GM12875 (cell line): ENCODE measurements at regions not wholly inside any gene's neighbourhood (a gene's known extent, or its start where the extent isn't known, plus 50 kb on each side); places are given as distances from the start of the nearest gene placed in this dataset.

Experiments used
- H3K4me3 ChIP-seq: one replicate; pipeline ENCODE4 v1.5.1; 2011; ENCODE audit warnings: low read depth, low read length, control low read depth
- CTCF ChIP-seq: IDR thresholded peaks from 2 replicates; pipeline ENCODE4 v1.5.1; 2011; ENCODE audit warnings: low read depth, mild to moderate bottlenecking, control low read depth, inconsistent platforms, low read length, moderate library complexity, borderline replicate concordance; ENCODE audit not compliant: insufficient read depth

DNA sequence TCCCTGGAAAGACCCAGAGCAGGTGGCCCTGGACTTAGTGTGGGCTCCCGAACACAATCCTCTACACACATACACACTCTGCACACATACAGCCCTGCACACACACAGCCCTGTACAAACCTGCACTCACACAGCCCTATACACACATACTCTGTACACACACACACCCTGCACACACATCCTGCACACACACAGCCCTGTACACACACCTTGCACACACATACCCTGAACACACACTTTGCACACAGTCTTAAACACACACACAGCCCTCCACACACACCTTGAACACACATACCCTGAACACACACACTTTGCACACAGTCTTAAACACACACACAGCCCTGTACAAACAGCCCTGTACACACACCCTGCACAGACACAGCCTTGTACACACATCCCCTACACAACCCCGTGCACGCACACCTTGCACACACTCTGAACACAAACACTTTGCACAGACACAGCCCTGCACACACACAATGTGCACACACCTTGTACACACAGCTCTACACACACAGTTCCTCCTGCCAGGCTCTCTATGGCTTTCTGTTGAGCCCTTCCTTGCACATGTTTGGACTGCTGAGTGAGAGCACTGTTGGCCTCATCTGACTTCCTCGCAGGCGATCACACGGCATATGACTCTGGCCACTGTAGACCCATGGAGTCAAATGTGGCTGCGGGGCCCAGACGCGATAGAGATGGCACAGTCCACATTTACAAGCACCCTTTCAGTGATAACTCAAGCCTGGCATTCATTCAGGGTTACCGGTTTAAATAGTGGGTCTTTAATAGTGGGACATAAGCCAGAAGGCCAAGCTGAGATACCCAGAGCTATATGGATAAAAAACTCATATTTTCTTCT lies 245.7 kb upstream of the IRX1 start:
- TF ChIP-seq CTCF: no peak
- H3K4me3 ChIP-seq: no peak overlapping the region

GRCh38 chr5:3348576-3349535 lies 246.8 kb upstream of the IRX1 start:
- no peak for TF ChIP-seq CTCF
- H3K4me3 ChIP-seq: no peak overlapping the region

DNA sequence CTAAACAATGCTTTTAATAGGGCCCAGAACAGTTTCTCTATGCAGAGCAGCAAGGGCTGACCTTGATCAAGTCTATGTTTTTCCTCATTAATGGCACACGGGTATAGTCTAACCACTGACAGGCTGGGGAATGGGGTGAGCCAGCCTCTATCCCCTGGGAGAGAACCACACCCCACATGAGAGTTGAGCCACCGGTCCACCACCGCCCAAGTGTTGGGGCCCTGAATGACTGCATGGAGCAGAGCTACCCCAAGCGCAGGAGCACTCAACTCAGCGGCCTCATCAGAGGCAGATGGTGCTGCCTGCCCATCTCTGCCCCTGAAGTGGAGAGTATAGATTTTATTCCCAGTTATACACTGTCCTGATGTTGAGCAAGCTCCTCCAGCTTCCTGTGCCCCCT lies 247.9 kb upstream of the IRX1 start:
- no peak for TF ChIP-seq CTCF
- no peak overlapping the region for H3K4me3 ChIP-seq

- H3K4me3 ChIP-seq: no peak overlapping the region
- TF ChIP-seq CTCF: no peak
Measured at GRCh38 chr5:3346111-3346820, 249.4 kb upstream of the IRX1 start.

DNA sequence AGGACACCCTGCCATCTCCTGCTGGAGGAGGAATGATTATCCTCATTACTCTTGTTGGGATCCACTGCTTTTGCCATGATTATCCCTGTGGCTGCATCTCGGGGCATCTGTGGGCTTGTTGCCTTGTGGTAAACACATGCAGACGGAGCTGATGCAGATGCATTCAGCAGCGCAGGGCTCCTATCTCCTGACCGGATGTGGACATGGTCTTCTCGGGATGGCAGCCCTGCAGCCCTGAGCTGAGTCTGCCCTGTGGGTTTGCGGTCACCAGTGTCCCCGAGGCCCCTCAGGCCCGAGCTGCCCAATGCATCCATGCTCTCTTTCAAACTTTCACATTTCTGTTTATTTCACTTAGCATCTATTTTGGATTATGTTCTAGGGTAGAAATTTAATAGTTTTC lies 250.4 kb upstream of the IRX1 start:
- no peak overlapping the region for H3K4me3 ChIP-seq
- TF ChIP-seq CTCF: no peak

GRCh38 chr5:3344671-3345070 lies 251.0 kb upstream of the IRX1 start:
- H3K4me3 ChIP-seq: no peak overlapping the region
- no peak for TF ChIP-seq CTCF
